Brain microvascular endothelial cell (primary cell): ENCODE measurements at regions not wholly inside any gene's neighbourhood (a gene's known extent, or its start where the extent isn't known, plus 50 kb on each side); places are given as distances from the start of the nearest gene placed in this dataset.

ENCODE experiments used
- DNase-seq: peaks from one replicate; pipeline ENCODE4 v3.0.0-alpha.2; 2020
- H3K27ac ChIP-seq: fragments of 250-450 bp; sonication (Bioruptor Pico); 2 replicates; pipeline ENCODE4 v1.5.1; 2020; ENCODE audit warnings: mild to moderate bottlenecking, moderate library complexity
- H3K27me3 ChIP-seq: fragments of 250-450 bp; sonication (Bioruptor Pico); replicated peaks from 2 replicates; pipeline ENCODE4 v1.5.1; 2020; ENCODE audit warnings: mild to moderate bottlenecking
- H3K36me3 ChIP-seq: fragments of 250-450 bp; sonication (Bioruptor Pico); replicated peaks from 2 replicates; pipeline ENCODE4 v1.5.1; 2020; ENCODE audit warnings: mild to moderate bottlenecking
- H3K4me3 ChIP-seq: 2 replicates; pipeline ENCODE4 v1.5.1; 2011; ENCODE audit warnings: low read depth, mild to moderate bottlenecking, control low read depth, low read length, moderate library complexity
- CTCF ChIP-seq: IDR thresholded peaks from 2 replicates; pipeline ENCODE4 v1.5.1; 2011; ENCODE audit warnings: low read depth, mild to moderate bottlenecking, moderate library complexity, low read length, control low read depth, inconsistent platforms; ENCODE audit errors: missing control alignments
- in situ Hi-C: cut with HindIII; loops from 2 replicates; pipeline ENCODE4 v1.10.0; 2017; ENCODE audit warnings: low sequenced_read_pairs, low pct_ligation_motif_present

- Histone ChIP-seq H3K36me3 (no peaks in the 10 kb centered on the region), H3K4me3 (no peak overlapping the region), H3K27me3 (peaks cover 22% of the 10 kb centered on the region), H3K27ac (no peak overlapping the region)
- no peak for TF ChIP-seq CTCF
- in situ Hi-C loops, result no loop called here
- DNase-seq, result no peak
These were observed 89.8 kb downstream of the LHX2 start for GRCh38 chr9:124101215-124101968.

GRCh38 chr9:124101969-124102345, 90.4 kb downstream of the LHX2 start:
- peaks cover 20% of the 10 kb centered on the region for H3K27me3 ChIP-seq
- DNase-seq, result no peak
- in situ Hi-C loops, result no loop called here
- no peak for TF ChIP-seq CTCF
- H3K4me3 ChIP-seq, result no peak overlapping the region
- H3K36me3 ChIP-seq, result no peaks in the 10 kb centered on the region
- H3K27ac ChIP-seq, result no peak overlapping the region

DNA sequence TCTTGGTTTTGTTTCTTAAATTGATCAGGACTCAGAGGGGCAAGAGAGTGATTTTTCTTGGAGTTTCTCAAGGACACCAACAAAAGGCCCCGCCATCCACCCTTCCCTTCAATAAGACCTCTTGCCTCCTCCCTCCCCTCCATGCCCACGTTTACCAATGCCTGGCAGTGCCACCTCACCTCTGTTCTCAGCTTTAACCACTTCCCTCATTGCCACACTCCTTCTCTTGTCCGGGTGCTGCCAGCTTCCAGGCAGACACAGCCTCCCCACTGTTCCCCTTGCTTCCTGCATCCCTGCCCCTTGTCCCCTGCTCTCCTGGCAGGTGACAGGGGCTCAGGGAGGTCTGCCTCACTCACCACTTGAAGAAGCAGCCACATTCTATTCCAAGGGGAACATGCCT, 90.8 kb downstream of the LHX2 start:
- in situ Hi-C loops, result no loop called here
- Histone ChIP-seq H3K36me3 (no peaks in the 10 kb centered on the region), H3K27ac (no peak overlapping the region), H3K4me3 (no peak overlapping the region), H3K27me3 (peaks cover 16% of the 10 kb centered on the region)
- TF ChIP-seq CTCF, result no peak
- DNase-seq, result no peak

- in situ Hi-C loops, result no loop called here
- Histone ChIP-seq H3K27me3 (peaks cover 12% of the 10 kb centered on the region), H3K4me3 (no peak overlapping the region), H3K27ac (no peak overlapping the region), H3K36me3 (no peaks in the 10 kb centered on the region)
- TF ChIP-seq CTCF, result no peak
- no peak for DNase-seq
These were observed 93.7 kb downstream of the LHX2 start for GRCh38 chr9:124105266-124105665.

DNA sequence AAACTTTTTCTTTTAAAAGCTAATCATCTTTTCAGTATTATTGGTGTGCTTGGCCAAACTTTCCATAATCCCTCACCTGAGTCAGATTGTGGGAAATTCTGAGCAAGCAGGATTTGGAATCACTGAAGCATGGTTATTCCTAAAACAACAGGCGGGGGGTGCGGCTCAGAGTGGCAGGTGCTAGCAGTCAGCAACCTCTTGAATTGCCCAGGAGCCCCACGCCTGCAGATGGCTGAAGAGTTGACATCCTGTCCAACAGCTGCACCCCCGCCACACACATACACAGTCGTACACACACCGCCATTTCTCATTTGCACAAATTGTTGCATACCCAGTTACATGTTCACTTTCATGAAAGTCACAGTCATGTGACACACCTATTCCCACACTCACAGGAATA, 96.6 kb downstream of the LHX2 start:
- no peak for DNase-seq
- H3K27me3 ChIP-seq, result no peaks in the 10 kb centered on the region
- no peaks in the 10 kb centered on the region for H3K36me3 ChIP-seq
- H3K27ac ChIP-seq, result no peak overlapping the region
- H3K4me3 ChIP-seq, result no peak overlapping the region
- no peak for TF ChIP-seq CTCF
- in situ Hi-C loops, result no loop called here

DNA sequence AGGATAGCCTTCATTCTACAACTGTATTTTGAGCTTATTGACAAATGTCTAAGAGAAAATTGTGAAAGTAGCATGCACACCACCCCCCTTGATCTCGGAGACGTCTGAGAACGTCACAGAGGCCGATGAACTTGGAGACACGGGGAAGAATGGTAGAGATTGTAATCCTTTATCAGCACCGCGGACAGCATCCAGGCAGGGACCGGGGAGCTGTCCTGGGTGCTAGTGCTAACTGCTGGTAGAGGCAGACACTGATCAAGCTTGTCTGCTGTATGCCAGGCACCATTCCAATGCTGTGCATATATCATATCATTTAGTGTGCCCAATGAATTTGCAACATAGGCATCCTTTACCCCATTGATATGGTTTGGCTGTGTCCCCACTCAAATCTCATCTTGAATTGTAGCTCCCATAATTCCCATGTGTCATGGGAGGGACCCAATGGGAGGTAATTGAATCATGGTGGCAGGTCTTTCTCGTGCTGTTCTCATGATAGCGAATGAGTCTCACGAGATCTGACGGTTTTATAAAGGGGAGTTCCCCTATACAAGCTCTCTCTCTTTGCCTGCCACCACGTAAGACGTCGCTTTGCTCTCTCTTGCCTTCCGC, 98.8 kb downstream of the LHX2 start:
- DNase-seq, result peak; percentile 64
- in situ Hi-C loops, result no loop called here
- Histone ChIP-seq H3K27me3 (peaks cover 2% of the 10 kb centered on the region), H3K27ac (no peak overlapping the region), H3K36me3 (no peaks in the 10 kb centered on the region), H3K4me3 (no peak overlapping the region)
- no peak for TF ChIP-seq CTCF
